HL-60 (cell line): ENCODE measurements at regions not wholly inside any gene's neighbourhood (a gene's known extent, or its start where the extent isn't known, plus 50 kb on each side); places are given as distances from the start of the nearest gene placed in this dataset.

Experiments used
- CTCF ChIP-seq: IDR thresholded peaks from one replicate; pipeline ENCODE4 v1.5.1; 2011; ENCODE audit warnings: low read length, control low read depth, inconsistent platforms; ENCODE audit not compliant: insufficient read depth
- GABPA ChIP-seq: IDR thresholded peaks from 2 replicates; pipeline ENCODE4 v1.6.1; 2012; ENCODE audit warnings: low read depth
- POLR2AphosphoS5 ChIP-seq: IDR thresholded peaks from 2 replicates; pipeline ENCODE4 v1.6.1; 2012; ENCODE audit warnings: low read depth
- SPI1 ChIP-seq: IDR thresholded peaks from 2 replicates; pipeline ENCODE4 v1.6.1; 2012; ENCODE audit warnings: low read depth, mild to moderate bottlenecking, borderline replicate concordance
- TF ChIP-seq, protein P1 (sequence below): IDR thresholded peaks from 2 replicates; pipeline ENCODE4 v1.6.1; 2012; ENCODE audit warnings: low read depth; ENCODE audit not compliant: insufficient replicate concordance

DNA sequence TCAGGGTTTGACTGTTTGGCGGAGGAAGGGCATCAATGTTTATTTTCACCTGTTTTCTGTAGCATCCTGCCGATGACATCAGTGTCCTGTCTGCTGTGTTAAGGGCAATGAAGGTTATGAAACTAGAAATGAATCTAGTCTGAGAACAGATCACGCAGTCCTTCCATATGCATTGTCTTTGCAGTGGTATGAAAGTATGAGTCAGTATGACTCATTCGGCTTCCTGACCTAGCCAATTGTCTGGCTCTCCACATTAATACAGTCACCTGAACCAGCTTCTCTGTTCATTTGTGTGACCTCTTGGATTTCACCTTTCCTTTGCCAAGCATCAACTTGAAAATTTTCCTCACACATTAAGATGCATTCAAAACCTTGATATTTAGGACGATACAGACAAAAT lies 353.8 kb downstream of the RND3 start:
- TF ChIP-seq POLR2AphosphoS5 (no peak), CTCF (no peak), GABPA (no peak), SPI1 (no peak)
- TF ChIP-seq, protein P1, sequence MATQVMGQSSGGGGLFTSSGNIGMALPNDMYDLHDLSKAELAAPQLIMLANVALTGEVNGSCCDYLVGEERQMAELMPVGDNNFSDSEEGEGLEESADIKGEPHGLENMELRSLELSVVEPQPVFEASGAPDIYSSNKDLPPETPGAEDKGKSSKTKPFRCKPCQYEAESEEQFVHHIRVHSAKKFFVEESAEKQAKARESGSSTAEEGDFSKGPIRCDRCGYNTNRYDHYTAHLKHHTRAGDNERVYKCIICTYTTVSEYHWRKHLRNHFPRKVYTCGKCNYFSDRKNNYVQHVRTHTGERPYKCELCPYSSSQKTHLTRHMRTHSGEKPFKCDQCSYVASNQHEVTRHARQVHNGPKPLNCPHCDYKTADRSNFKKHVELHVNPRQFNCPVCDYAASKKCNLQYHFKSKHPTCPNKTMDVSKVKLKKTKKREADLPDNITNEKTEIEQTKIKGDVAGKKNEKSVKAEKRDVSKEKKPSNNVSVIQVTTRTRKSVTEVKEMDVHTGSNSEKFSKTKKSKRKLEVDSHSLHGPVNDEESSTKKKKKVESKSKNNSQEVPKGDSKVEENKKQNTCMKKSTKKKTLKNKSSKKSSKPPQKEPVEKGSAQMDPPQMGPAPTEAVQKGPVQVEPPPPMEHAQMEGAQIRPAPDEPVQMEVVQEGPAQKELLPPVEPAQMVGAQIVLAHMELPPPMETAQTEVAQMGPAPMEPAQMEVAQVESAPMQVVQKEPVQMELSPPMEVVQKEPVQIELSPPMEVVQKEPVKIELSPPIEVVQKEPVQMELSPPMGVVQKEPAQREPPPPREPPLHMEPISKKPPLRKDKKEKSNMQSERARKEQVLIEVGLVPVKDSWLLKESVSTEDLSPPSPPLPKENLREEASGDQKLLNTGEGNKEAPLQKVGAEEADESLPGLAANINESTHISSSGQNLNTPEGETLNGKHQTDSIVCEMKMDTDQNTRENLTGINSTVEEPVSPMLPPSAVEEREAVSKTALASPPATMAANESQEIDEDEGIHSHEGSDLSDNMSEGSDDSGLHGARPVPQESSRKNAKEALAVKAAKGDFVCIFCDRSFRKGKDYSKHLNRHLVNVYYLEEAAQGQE = no peak
